ENCODE measurements at regions not wholly inside any gene's neighbourhood (a gene's known extent, or its start where the extent isn't known, plus 50 kb on each side); places are given as distances from the start of the nearest gene placed in this dataset.
A peak's percentile ranks its signal among the peaks of the same experiment; 100 is the strongest.

DNA sequence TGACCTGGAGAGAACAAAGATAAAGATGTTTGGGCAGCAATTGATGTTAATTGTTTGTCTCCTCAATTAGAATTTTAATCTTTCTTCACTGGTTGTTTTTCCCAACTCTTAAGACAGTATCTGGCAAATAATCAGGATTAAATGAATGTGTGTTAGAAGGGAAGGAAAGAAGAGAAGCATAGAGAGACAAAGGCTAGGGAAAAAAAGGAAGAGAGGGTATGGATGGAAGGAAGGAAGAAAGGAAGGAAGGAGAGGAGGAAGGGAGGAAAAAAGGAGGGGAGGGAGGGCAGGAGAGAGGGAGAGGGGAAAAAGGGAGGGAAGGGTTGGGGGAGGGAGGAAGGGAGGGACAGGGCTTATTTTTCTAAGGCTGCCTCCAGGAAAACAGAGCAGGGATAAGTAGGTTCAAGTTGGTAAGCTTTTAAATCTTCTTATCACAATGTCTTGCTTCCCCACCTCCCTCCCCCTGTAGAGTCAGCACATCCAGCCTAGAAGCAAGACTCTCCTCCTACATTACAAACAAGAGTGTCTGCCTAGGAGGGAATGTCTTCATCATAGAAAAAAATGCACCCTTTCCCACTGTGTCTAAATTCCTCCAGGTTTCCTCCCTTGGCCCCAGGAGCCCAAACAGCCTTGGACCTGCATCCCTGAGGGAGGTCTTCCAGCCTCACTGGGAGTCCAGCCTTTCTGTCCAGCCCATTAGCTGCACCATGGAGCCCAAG is 447.8 kb upstream of the JARID2 start:
- peak; percentile 53 for DNase-seq

DNA sequence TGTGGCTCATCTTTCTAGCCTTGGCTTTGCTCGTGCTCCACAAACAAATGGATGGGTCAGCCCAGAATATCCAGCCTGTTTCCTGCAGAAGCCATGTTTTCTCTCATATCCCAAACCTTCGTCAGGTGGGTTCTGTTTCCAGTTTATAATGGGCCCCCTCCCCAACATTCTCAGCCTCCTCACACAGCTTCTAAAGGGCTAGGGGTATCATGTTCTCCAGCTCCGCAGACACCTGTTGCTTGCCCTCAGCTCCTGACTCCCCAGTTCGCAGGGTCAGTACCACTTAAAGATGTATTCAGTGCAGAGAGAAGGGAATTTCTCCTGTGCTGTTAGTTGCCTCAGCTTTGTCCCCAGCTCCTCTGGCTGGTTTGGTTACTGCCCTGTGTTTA is 447.3 kb upstream of the JARID2 start:
- no peak for DNase-seq

DNA sequence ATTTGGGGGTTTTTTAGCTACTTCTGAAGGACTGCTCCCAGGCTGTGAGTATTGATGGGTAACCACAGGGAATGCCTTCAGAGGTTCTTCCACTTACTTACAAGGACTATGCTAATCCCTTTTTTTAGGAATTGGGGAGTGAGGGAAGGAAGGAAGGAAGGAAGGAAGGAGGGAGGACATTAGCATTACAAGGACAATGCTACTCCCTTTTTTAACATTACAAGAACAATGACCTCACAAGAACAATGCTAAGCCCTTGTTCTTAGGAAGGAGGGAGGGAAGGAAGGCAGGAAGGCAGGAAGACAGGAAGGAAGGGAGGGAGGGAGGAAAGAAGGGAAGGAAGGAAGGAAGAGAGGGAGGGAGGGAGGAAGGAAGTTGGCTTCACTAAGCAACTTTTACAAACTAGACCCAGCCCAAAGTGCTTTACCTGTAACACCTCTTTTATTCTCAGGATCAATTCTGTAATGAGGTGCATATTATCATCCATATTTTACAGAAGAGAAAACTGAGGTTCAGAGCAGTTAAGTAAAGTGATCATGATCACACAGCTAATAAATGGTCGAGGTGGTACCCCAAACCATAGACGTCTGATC is 446.8 kb upstream of the JARID2 start:
- no peak for DNase-seq

DNA sequence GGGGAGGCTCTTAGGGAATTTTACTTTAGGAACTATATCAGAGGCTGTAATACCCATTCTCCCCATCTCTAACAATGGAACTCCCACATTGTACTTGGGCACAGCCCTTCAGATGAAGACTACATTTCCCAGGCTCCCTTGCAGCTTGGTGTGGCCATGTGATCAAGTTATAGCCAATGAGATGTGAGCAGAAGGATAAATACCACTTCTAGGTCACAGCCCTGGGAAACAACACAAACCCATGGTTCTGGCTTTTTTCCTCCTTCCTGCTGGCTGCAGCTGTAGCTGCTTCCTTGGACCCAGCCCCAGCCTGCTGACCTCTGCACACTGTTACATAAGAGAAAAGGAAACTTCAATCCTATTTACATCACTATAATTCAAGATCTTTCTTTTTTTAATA is 445.9 kb upstream of the JARID2 start:
- DNase-seq, result peak; percentile 78

DNA sequence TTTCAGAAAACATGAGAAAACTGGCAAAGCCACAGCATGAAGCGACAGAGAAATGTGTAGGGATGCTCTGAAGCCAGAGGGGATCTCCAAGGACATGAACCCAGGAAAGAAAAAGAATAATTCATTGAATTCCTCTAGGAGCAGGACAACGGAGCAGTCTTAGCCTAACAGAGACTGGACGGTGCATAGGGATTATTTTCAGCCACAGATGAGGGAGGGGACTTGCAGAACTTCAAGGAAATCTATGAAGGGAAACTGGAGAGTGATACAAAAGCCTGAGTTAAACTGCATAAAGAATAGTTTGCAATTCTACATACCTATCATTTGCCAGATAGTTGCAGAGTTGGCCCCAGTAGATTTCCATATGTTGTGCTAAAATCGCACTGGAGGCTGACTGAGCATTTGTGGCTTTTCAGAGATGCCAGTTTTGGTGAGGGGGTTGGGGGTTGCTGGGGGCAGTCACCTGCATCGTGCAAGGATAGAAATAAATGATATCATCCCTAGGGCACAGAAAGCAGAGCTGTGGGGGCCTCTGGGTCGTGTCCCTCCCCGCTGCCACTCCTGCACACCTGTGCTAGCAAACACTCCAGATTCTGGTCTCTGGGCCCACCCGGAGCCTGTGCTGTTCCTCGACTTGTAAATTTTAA is 443.2 kb upstream of the JARID2 start:
- no peak for DNase-seq

DNA sequence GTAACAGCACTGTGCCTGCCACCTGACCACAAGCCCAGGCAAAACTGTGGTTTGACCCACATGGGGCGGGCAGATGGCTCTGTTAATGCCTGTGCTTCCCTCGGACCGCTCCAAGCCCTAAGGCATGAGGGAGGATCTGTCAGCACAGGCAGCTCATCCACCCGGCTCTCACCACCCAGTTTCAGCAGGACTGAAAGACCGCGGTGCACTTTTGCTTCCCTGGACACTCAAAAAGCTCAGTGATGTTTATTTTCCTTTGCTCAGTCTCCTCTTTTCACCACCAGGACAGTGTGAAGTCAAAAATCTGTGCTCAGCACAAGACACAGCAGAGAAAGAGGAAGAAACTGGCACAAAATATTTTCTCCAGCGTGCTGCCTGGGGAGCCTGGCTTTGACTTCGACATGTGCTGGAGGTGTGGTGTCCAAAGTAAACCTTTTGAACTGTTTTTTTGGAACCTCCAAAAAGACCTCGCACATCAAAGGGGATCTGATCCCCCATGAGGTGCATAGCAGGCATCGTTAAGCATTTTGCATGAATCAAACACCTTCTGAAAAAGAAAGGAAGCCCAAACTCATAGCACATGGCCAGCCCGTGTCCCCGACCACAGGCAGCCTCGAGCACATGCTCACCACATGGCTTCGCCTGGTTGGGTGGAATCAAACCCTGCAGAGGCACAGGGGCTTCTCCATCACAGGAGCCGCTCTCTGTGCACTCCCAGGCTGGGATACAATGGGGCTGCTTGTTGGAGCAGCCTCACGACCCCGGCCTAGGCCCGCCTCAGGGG is 441.7 kb upstream of the JARID2 start:
- DNase-seq, result peak; percentile 38

DNA sequence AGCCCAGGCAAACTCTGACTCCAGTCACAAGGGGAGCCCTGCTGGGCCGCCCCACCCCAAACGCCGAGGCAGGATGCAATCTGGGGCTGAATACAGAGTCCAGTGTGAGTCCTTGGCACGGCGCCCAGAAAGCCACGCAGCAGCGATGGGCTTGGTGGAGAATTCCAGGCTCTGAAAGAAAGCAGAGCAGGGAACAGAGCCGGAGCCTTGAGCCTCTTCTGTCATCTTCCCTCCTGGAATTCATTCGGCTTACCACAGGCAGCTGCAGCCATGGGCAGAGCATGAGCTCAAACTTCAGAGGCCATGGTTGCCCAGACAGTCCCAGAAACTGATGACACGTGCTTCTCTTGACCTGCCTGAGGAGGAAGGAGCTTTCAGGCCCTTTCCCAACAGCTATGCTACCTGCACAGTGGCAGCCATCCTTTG is 441.1 kb upstream of the JARID2 start:
- peak; percentile 95 for DNase-seq

DNA sequence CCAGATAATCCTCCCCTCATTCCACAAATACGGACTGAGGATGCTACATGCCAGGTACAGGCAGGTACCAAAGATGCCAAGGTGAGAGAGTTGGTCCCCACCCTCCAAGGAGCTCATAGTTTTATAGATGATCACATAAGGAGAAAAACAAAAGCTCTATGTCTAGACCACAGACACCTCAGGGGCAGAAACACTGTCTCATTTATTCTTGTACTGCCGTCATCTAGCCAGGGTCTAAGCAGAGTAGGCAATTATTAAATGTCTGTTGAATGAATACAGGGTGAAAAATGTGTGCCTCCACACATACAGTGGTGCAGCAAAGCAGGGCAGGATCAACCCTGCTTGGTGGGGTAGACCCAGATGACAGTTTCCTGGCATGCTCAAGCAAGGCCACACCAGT is 439.8 kb upstream of the JARID2 start:
- no peak for DNase-seq

DNA sequence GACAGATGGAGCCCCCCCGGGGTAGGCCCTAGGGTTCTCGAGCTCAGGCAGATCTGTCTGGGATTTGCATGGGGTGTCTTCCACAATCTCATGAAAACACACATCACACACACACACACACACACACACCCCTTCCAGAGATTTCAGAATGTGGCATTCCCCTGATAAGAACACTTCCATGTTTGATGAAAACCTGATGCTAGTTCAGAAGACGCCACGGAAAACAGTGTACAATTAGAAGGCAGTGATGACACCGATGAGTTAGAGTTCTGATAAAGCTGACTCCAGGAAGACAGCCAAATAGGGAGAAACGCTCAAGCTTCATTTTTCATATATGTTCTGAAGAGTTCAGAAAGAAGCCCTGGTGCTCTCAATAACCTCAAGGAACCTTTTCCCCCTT is 438.7 kb upstream of the JARID2 start:
- no peak for DNase-seq

DNA sequence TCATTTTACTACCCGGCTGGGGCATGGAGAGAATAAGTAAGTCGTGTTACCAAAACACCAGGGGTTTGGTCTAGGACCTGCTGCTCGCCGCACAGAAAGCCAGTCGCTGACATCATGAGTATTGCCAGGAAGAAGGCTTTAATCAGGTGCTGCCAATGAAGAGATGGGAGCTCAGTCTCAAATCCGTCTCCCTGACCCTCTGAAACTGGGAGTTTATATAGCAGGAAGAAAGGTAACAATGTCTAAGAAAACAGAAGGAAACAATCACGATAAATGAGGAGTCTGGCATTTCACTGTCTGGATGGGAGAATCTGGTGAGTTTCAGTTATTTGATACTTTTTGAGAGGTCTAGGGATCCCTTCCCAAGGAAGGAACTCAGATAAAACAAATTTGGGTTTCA is 437.9 kb upstream of the JARID2 start:
- DNase-seq, result no peak

DNA sequence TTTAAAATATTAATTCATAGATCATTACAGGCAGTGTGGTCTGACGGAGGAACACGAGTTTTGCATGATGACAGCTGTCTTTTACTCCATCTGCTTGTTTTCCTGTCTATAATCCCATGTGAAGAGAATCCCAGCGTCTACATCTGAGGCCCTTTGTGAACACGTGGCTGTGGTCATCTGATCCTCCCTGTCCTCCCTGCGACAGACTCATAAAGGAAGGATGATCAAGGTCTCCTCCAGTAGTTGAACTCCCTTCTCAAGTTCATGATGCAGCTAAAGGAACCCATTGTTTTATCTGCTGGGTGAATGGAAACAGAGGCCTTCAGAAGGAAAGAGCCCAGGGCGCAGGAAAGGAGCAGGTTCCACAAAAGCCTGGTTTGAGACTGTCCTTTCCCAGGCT is 435.8 kb upstream of the JARID2 start:
- no peak for DNase-seq

DNA sequence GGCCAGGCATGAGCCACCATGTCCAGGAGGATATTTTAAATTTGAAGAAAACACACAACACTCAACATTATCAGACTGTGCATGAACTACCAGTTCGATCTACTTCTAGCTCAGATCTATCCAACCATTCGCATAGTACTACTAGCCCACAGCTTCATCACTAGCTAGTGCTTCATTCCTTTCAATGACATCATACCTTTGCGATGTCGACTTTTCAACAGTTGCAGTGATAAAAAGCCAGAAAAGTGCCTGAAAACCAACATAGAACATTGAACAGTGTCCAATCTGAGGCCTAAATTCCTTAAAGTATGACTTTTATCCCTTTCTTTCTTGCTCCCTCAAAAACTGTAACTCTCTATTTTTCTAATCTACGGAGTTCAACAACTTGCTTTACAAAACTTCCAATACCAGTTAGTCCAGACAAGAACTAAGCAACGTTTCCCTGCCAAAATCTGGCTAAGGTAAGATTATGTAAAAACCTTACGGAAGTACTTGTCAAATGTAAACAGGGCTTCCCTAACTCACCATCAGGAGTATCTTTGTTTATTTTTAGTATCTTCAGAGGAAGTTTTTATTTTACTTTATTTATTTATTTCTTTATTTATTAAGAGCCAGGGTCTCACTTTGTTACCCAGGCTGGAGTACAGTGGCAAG is 434.0 kb upstream of the JARID2 start:
- peak; percentile 71 for DNase-seq

DNA sequence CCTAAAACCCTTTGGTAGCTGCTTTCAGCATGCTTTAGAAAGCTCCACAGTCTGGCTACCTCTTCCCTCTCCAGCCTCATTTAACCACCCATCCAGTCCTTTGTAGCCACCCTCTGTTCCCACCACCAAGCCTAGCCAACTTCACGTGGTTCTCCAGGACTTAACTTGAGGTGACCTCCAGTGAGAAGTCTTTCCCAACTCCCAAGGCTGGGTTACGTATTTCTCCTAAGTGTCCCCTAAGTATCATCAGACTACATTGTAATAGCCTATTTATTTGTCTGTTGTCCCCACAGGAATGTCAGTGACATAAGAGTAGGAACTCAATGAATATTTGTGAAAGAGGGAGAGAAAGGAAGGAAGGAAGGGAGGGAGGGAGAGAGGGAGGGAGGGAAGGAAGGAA is 431.9 kb upstream of the JARID2 start:
- no peak for DNase-seq

DNA sequence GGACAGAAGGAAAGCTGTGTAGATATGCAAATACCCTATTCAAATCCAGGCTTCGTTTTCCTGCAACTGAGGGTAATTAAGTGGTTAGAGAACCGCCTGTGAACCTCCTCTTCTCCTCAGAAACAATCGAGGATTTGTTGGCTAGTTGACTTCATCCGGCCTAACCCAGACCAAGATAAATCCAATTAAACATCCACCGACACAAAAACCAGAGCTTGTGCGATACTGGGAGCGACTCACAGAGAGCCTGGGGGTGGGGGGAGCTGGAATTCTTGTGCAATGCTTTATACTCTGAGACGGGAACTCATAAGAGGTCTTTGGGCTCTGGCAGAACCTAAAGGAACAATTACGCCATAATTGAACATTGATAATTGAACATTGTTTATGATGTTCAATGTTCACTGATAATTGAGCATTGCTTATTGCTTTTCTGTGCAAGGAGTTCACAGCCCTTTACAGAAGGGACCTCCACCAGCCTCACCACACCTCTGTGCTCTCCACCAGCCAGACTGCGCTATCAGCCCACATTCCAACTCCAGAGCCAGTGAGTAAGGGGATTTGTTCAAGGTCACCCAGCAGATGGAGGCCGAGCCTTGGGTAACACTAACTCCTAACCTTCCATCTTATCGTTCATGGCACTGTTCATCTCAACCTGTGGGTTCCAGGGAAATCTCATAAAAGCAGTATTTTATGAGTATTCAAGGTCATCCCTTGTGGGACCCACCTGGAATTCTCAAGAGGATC is 429.6 kb upstream of the JARID2 start:
- DNase-seq, result no peak

DNA sequence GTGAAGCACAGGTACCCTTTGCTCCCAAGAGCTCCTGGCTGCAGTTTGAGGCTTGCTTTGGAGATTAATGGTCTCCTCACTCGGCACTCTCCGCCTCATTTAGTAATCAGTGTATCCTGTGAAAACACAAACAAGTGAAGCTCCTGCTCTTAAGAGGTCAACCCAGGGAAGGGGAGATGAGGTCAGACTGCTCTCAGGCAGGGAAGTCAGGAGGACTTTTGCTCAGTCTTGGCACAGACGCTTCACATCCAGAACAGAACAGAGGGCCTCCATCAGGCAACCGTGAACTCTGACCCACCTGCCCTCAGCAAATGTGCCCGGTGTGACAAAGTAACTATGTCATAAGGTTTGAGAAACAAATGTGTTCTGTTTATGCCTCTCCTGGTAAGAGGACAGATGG is 428.8 kb upstream of the JARID2 start:
- no peak for DNase-seq

DNA sequence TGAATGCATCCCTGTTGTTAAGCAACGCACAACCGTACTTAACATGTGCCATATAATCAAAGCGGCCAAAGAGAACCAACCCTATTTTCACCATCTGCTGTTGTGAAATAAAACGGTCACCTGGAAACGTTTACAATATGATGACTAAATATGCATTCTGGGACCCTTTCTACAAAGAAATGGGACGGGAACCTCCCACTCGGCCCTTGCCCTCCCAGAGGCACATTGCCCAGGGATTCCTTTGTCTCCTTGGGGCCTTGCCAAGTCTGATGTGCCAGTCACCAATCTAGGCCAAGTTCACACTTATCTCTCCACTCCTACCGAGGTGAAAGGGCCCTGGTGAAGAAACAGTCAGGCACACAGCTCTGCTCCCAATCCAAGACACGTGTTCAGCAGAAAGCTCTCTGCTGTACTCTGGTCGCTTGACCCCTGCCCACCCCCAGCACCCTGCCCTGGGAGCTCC is 427.4 kb upstream of the JARID2 start:
- DNase-seq, result no peak

DNA sequence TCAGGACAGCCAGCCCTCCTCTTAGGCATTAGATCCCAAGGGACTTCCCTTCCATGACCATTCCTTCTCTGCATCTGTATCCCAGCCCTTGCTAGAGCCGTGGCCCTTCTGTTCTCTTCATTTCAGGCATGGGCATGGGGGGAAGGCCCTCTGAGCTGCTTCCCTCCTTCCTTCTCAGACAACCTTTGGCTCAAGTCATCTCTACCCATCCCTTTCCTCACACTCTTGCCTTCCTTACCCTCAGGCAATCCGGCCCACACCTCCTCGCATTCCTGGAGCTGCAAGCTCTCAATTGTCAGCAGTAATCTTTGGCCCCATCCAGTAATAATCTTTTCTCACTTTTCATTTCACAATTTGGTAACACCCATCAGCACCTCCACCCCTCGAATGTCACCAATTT is 426.9 kb upstream of the JARID2 start:
- no peak for DNase-seq

DNA sequence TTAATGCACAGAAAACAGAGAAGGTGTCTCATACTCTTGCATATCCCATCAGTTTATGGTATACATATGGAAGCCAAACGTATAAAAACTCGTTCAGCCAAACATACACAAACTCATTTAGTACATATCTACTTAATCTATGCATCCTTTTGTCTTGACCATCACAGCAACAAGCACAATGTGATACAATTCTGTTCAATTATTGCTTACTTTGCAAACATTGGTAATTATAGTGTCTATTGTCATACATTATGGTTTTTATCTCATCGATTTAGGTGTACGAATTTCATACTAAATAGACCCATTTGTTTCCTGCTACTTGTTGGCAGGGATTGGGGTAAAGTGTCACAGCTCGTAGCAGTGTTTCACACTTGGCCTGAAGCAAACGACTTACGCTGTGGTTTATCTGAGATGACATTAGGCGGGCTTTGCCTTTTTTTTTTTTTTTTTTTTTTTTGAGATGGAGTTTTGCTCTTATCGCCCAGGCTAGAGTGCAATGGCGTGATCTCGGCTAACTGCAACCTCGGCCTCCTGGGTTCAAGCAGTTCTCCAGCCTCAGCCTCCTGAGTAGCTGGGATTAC is 425.9 kb upstream of the JARID2 start:
- DNase-seq, result no peak

DNA sequence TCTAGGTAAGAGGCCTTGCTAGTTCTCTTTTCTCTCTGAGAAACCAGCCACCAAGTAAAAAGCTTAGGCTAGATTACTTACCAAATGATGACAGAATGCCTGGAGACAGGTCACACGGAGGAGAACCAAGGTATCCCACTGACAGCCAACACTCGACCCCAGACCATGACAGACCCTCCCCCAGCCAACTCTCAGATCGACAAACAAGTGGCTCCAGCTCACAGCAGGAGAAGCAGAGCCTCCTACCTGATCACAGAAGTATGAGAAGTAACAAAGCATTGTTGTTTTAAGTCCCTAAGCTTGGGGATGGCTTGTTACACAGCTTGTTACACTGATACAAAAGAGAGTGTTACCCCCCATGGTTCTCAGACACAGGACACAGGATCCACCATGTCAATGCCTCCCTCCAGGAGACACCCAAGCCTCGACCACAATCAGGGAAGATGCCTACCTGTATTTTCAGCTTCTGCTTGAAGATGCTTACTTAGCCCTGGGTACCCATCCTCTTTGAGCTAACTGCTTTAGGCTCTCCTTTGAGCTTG is 423.8 kb upstream of the JARID2 start:
- DNase-seq, result no peak

DNA sequence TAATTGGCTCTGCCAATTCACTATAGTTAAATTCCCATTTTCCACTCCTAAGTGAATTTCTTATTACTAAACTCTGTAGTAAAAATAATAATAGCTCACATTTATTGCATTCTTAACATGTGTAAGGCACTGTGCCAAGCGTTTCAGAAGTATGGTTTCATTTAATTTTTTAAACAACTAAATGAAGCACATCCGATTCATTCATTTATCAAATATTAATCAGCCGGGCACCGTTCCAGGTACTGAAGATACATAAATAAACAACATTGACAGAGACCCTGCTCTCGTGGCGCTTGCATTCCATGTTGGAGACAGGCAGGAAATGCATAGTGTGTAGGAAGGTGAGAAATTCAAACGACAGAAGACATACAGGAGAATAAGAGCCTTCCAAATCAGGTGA is 423.2 kb upstream of the JARID2 start:
- DNase-seq, result peak; percentile 49

DNA sequence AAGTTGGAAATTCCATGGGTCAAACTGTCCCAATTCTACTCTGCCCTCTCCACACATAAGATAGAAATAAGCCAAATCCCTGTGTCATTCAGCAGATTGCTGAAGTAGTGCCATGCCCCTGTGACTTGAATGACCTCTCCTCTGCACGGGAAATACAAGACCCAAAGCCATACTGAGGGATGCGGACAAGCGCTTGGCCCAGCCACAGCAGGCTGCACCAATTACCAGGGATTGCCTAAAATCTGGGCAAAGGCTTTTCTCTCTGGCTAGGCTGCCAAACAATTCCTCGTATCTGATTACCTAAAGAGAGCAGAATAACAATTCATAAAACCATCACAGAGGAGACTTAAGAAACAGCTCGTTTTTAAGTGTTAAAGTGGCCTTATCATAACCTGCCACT is 421.8 kb upstream of the JARID2 start:
- no peak for DNase-seq
